ENCODE measurements at regions not wholly inside any gene's neighbourhood (a gene's known extent, or its start where the extent isn't known, plus 50 kb on each side); places are given as distances from the start of the nearest gene placed in this dataset.

DNA sequence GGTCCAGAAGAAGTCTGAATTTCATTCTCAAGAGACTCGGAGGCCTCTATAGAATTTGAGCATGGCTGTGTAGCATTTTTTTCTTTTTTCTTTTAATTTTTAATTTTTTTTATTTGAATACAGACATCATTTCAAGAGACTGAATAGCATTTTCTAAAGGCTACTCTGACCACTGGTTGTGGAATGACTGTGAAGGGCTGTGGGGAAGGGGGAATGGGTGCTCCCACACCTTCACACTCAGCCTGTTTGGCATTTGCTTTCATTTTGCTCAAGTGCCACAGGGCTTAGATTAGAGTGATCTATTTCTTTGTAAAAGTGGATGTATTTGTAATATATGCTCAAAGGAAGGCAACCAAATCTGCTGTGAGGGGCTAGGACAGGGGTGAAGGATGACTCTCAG, 142.0 kb upstream of the SPOPL start:
- no CpG with 5 or more reads among the region's 1 CpG for WGBS, 2 donors (ENCODE audit: extremely low coverage in 2 of 2, insufficient read length in 2 of 2, insufficient replicate concordance in 1 of 2)
- Histone ChIP-seq H3K14ac (ENCODE audit: low read length) (no peak overlapping the region), H2BK15ac (ENCODE audit: low read length) (no peak overlapping the region), H2BK120ac (ENCODE audit: low read depth, low read length) (no peak overlapping the region), H3K9ac (ENCODE audit: low read depth, low read length, poor library complexity) (no peak overlapping the region), H3K4me1 (ENCODE audit: control insufficient read depth in 2 of 2, insufficient read depth in 1 of 2, low read depth in 1 of 2, low read length in 2 of 2) (no peaks in the 10 kb centered on the region), H2BK5ac (ENCODE audit: low read length) (no peak overlapping the region), H3K27me3 (ENCODE audit: control insufficient read depth in 3 of 3, insufficient read depth in 3 of 3, low read depth in 1 of 3, low read length in 3 of 3) (no peaks in the 10 kb centered on the region), H3K4me3 (ENCODE audit: low read length in 2 of 2) (no peak overlapping the region), H3K18ac (ENCODE audit: low read length) (no peak overlapping the region), H2BK12ac (ENCODE audit: low read length) (no peak overlapping the region), H3K4me2 (ENCODE audit: insufficient read depth, low read length, poor library complexity, severe bottlenecking) (no peak overlapping the region), H2AFZ (ENCODE audit: low read length) (no peak overlapping the region), H3K23ac (ENCODE audit: low read depth, low read length, poor library complexity) (no peak overlapping the region), H3K79me1 (ENCODE audit: low read depth, low read length) (no peaks in the 10 kb centered on the region), H4K8ac (ENCODE audit: low read depth, low read length) (no peak overlapping the region), H3K9me3 (replicated peaks in 1 of 2; ENCODE audit: control insufficient read depth in 2 of 2, insufficient read depth in 1 of 2, low read depth in 1 of 2, low read length in 2 of 2) (no peaks in the 10 kb centered on the region), H2AK5ac (ENCODE audit: low read depth, low read length) (no peak overlapping the region), H4K91ac (ENCODE audit: low read depth, low read length, poor library complexity) (no peak overlapping the region), H3K36me3 (replicated peaks in 1 of 2; ENCODE audit: control insufficient read depth in 2 of 2, insufficient read depth in 2 of 2, low read length in 2 of 2) (no peaks in the 10 kb centered on the region), H3K4ac (ENCODE audit: low read length) (no peak overlapping the region), H3K27ac (replicated peaks; ENCODE audit: low read length) (no peak overlapping the region)
- no peak for DNase-seq (ENCODE audit: low spot score)

DNA sequence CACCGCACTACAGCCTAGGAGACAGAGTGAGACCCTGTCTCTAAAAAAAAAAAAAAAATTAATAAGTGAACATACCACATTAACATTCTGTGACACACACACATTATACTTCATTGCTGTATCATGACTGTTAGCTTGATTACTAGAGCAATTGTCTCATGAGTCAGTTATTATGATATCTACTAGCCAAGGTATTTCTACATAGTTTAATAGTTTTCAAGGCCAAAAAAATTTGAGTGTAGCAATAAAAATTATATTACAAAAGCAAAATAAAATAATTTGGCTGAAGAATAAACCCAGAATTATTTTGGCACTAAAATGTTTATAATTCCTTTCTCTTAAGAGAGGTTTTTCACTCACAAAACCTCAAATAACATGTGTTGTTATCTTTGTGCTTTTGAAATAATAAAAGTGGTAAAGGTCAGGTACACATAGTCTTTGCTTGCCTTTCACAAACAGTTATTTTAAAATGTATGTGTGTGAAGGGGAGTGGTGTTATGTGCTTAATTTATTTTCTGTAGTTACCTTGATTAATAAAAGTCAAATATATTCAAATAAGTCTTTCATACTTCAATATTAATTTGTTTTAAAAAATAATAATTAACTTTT, 136.9 kb upstream of the SPOPL start:
- H3K36me3 ChIP-seq (replicated peaks in 1 of 2; ENCODE audit: control insufficient read depth in 2 of 2, insufficient read depth in 2 of 2, low read length in 2 of 2): no peaks in the 10 kb centered on the region

DNA sequence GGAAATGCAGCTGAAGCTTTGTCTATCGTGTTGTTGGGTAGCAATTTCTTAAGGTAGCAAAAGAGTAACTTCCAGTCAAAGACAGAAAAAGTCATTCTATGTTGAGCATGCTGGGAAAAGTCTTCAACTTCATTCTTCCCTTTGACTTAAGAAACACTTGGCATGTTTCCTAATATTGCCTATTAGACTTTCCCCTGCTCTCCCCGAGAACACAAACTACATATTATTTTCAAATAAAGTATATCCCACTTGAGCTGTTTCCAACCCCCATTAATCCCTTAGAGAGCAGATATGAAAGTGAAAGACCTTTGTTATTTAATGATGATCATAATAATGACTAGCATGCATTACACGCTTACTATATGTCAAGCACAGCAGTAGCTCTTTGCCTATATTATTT, 136.0 kb upstream of the SPOPL start:
- H3K4ac ChIP-seq (ENCODE audit: low read length): no peak overlapping the region
- H3K27ac ChIP-seq (replicated peaks; ENCODE audit: low read length): no peak overlapping the region
- no peak overlapping the region for H2AFZ ChIP-seq (ENCODE audit: low read length)
- no peak overlapping the region for H4K8ac ChIP-seq (ENCODE audit: low read depth, low read length)
- no peaks in the 10 kb centered on the region for H3K36me3 ChIP-seq (replicated peaks in 1 of 2; ENCODE audit: control insufficient read depth in 2 of 2, insufficient read depth in 2 of 2, low read length in 2 of 2)
- H3K14ac ChIP-seq (ENCODE audit: low read length): no peak overlapping the region
- DNase-seq (ENCODE audit: low spot score): no peak
- no peak overlapping the region for H3K9ac ChIP-seq (ENCODE audit: low read depth, low read length, poor library complexity)
- no CpG with 5 or more reads among the region's 3 CpGs for WGBS, 2 donors (ENCODE audit: extremely low coverage in 2 of 2, insufficient read length in 2 of 2, insufficient replicate concordance in 1 of 2)
- no peak overlapping the region for H2AK5ac ChIP-seq (ENCODE audit: low read depth, low read length)
- no peak overlapping the region for H4K91ac ChIP-seq (ENCODE audit: low read depth, low read length, poor library complexity)
- H3K4me2 ChIP-seq (ENCODE audit: insufficient read depth, low read length, poor library complexity, severe bottlenecking): no peak overlapping the region
- H3K4me1 ChIP-seq (ENCODE audit: control insufficient read depth in 2 of 2, insufficient read depth in 1 of 2, low read depth in 1 of 2, low read length in 2 of 2): no peaks in the 10 kb centered on the region
- no peaks in the 10 kb centered on the region for H3K27me3 ChIP-seq (ENCODE audit: control insufficient read depth in 3 of 3, insufficient read depth in 3 of 3, low read depth in 1 of 3, low read length in 3 of 3)
- H2BK120ac ChIP-seq (ENCODE audit: low read depth, low read length): no peak overlapping the region
- no peak overlapping the region for H2BK15ac ChIP-seq (ENCODE audit: low read length)
- H3K4me3 ChIP-seq (ENCODE audit: low read length in 2 of 2): no peak overlapping the region
- no peak overlapping the region for H2BK5ac ChIP-seq (ENCODE audit: low read length)
- no peak overlapping the region for H3K18ac ChIP-seq (ENCODE audit: low read length)
- no peak overlapping the region for H2BK12ac ChIP-seq (ENCODE audit: low read length)
- no peak overlapping the region for H3K23ac ChIP-seq (ENCODE audit: low read depth, low read length, poor library complexity)
- H3K9me3 ChIP-seq (replicated peaks in 1 of 2; ENCODE audit: control insufficient read depth in 2 of 2, insufficient read depth in 1 of 2, low read depth in 1 of 2, low read length in 2 of 2): no peaks in the 10 kb centered on the region
- H3K79me1 ChIP-seq (ENCODE audit: low read depth, low read length): no peaks in the 10 kb centered on the region

More for the DNA sequence above, 136.9 kb upstream of the SPOPL start:
- Histone ChIP-seq H2AFZ (ENCODE audit: low read length) (no peak overlapping the region), H2AK5ac (ENCODE audit: low read depth, low read length) (no peak overlapping the region), H3K18ac (ENCODE audit: low read length) (no peak overlapping the region), H2BK15ac (ENCODE audit: low read length) (no peak overlapping the region), H3K9me3 (replicated peaks in 1 of 2; ENCODE audit: control insufficient read depth in 2 of 2, insufficient read depth in 1 of 2, low read depth in 1 of 2, low read length in 2 of 2) (no peaks in the 10 kb centered on the region), H3K4ac (ENCODE audit: low read length) (no peak overlapping the region), H3K27me3 (ENCODE audit: control insufficient read depth in 3 of 3, insufficient read depth in 3 of 3, low read depth in 1 of 3, low read length in 3 of 3) (no peaks in the 10 kb centered on the region), H2BK5ac (ENCODE audit: low read length) (no peak overlapping the region), H3K27ac (replicated peaks; ENCODE audit: low read length) (no peak overlapping the region), H3K23ac (ENCODE audit: low read depth, low read length, poor library complexity) (no peak overlapping the region), H4K8ac (ENCODE audit: low read depth, low read length) (no peak overlapping the region), H3K79me1 (ENCODE audit: low read depth, low read length) (no peaks in the 10 kb centered on the region), H3K4me3 (ENCODE audit: low read length in 2 of 2) (no peak overlapping the region), H3K9ac (ENCODE audit: low read depth, low read length, poor library complexity) (no peak overlapping the region), H3K4me1 (ENCODE audit: control insufficient read depth in 2 of 2, insufficient read depth in 1 of 2, low read depth in 1 of 2, low read length in 2 of 2) (no peaks in the 10 kb centered on the region), H4K91ac (ENCODE audit: low read depth, low read length, poor library complexity) (no peak overlapping the region), H3K4me2 (ENCODE audit: insufficient read depth, low read length, poor library complexity, severe bottlenecking) (no peak overlapping the region), H3K14ac (ENCODE audit: low read length) (no peak overlapping the region), H2BK12ac (ENCODE audit: low read length) (no peak overlapping the region), H2BK120ac (ENCODE audit: low read depth, low read length) (no peak overlapping the region)
- no CpG with 5 or more reads among the region's 1 CpG for WGBS, 2 donors (ENCODE audit: extremely low coverage in 2 of 2, insufficient read length in 2 of 2, insufficient replicate concordance in 1 of 2)
- no peak for DNase-seq (ENCODE audit: low spot score)

DNA sequence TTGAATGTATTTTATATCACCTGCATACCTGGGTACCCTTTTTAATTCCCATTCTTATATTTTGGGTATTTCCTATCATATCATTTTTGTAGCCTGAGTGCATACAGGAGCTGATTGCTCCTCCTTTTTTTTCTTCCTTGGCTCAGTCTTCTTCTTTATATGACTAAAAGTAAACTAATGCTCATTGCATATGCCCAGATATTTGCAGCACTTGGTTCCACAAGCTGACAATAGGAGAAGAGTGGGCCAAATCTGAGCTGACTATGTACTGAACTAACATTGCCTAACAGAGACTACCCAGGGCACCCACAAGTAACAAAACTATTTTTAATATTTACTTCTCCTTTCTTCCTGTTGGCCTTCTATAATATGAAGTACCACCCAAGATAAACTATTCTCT, 131.7 kb upstream of the SPOPL start:
- Histone ChIP-seq H3K18ac (ENCODE audit: low read length) (no peak overlapping the region), H3K14ac (ENCODE audit: low read length) (no peak overlapping the region), H3K4me3 (ENCODE audit: low read length in 2 of 2) (no peak overlapping the region), H2BK15ac (ENCODE audit: low read length) (no peak overlapping the region), H2BK5ac (ENCODE audit: low read length) (no peak overlapping the region), H3K4ac (ENCODE audit: low read length) (no peak overlapping the region), H2BK120ac (ENCODE audit: low read depth, low read length) (no peak overlapping the region), H2AFZ (ENCODE audit: low read length) (no peak overlapping the region), H4K8ac (ENCODE audit: low read depth, low read length) (no peak overlapping the region), H3K4me2 (ENCODE audit: insufficient read depth, low read length, poor library complexity, severe bottlenecking) (no peak overlapping the region), H3K27ac (replicated peaks; ENCODE audit: low read length) (no peak overlapping the region), H3K23ac (ENCODE audit: low read depth, low read length, poor library complexity) (no peak overlapping the region), H3K36me3 (replicated peaks in 1 of 2; ENCODE audit: control insufficient read depth in 2 of 2, insufficient read depth in 2 of 2, low read length in 2 of 2) (no peaks in the 10 kb centered on the region), H2BK12ac (ENCODE audit: low read length) (no peak overlapping the region), H2AK5ac (ENCODE audit: low read depth, low read length) (no peak overlapping the region), H3K27me3 (ENCODE audit: control insufficient read depth in 3 of 3, insufficient read depth in 3 of 3, low read depth in 1 of 3, low read length in 3 of 3) (no peaks in the 10 kb centered on the region), H3K79me1 (ENCODE audit: low read depth, low read length) (no peaks in the 10 kb centered on the region), H3K4me1 (ENCODE audit: control insufficient read depth in 2 of 2, insufficient read depth in 1 of 2, low read depth in 1 of 2, low read length in 2 of 2) (no peaks in the 10 kb centered on the region), H3K9ac (ENCODE audit: low read depth, low read length, poor library complexity) (no peak overlapping the region), H3K9me3 (replicated peaks in 1 of 2; ENCODE audit: control insufficient read depth in 2 of 2, insufficient read depth in 1 of 2, low read depth in 1 of 2, low read length in 2 of 2) (no peaks in the 10 kb centered on the region), H4K91ac (ENCODE audit: low read depth, low read length, poor library complexity) (no peak overlapping the region)
- no peak for DNase-seq (ENCODE audit: low spot score)

Measured in neuronal stem cell (in vitro differentiated cells).